B cell (primary cell): ENCODE measurements at regions not wholly inside any gene's neighbourhood (a gene's known extent, or its start where the extent isn't known, plus 50 kb on each side); places are given as distances from the start of the nearest gene placed in this dataset.

Experiments used
- EZH2 ChIP-seq: IDR thresholded peaks from 2 replicates; pipeline ENCODE4 v1.6.1; 2012; ENCODE audit warnings: borderline replicate concordance, low read depth, mild to moderate bottlenecking, moderate library complexity, low read length; ENCODE audit not compliant: insufficient read depth, poor library complexity, severe bottlenecking
- TF ChIP-seq, protein P1 (sequence below): fragments of 200-600 bp; IDR thresholded peaks from one replicate; pipeline ENCODE4 v1.8.0; 2022; ENCODE audit warnings: antibody characterized with exemption, mild to moderate bottlenecking

DNA sequence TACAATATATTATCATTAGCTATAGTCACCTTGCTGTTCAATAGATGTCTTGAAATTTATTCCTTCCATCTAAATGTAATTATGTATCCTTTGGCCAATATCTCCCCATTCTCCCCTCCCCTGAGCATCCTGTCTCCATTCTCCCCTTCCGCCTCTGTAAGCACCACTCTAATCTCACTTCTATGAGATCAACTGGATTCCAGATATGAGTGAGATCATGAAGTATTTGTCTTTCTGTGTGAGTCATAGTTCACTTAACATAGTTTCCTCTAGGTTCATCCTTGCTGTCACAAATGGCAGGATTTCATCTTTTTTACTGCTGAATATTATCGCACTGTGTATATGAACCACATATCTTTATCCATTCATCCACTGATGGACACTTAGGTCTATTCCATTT lies 148.8 kb upstream of the NDN start:
- TF ChIP-seq, protein P1, sequence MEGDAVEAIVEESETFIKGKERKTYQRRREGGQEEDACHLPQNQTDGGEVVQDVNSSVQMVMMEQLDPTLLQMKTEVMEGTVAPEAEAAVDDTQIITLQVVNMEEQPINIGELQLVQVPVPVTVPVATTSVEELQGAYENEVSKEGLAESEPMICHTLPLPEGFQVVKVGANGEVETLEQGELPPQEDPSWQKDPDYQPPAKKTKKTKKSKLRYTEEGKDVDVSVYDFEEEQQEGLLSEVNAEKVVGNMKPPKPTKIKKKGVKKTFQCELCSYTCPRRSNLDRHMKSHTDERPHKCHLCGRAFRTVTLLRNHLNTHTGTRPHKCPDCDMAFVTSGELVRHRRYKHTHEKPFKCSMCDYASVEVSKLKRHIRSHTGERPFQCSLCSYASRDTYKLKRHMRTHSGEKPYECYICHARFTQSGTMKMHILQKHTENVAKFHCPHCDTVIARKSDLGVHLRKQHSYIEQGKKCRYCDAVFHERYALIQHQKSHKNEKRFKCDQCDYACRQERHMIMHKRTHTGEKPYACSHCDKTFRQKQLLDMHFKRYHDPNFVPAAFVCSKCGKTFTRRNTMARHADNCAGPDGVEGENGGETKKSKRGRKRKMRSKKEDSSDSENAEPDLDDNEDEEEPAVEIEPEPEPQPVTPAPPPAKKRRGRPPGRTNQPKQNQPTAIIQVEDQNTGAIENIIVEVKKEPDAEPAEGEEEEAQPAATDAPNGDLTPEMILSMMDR, result no peak
- no peak for TF ChIP-seq EZH2
